Mesenchymal stem cell (in vitro differentiated cells and primary cell): ENCODE measurements at regions not wholly inside any gene's neighbourhood (a gene's known extent, or its start where the extent isn't known, plus 50 kb on each side); places are given as distances from the start of the nearest gene placed in this dataset.

Experiments
- DNase-seq: peaks from one replicate; pipeline ENCODE4 v3.0.0-alpha.2; 2013
- H2AFZ ChIP-seq: one replicate; pipeline ENCODE4 v1.6.1; 2013; ENCODE audit warnings: low read depth, mild to moderate bottlenecking, control low read depth, inconsistent platforms, low read length, moderate library complexity
- H2AK5ac ChIP-seq: 2 replicates; pipeline ENCODE4 v1.6.1; 2013; ENCODE audit warnings: low read length, moderate library complexity, mild to moderate bottlenecking, inconsistent platforms; ENCODE audit not compliant: severe bottlenecking
- H2BK120ac ChIP-seq: one replicate; pipeline ENCODE4 v1.6.1; 2013; ENCODE audit warnings: low read depth, mild to moderate bottlenecking, inconsistent platforms, low read length, moderate library complexity
- H2BK12ac ChIP-seq, 2 experiments: one replicate each; pipeline ENCODE4 v1.6.1; 2013; ENCODE audit warnings: inconsistent platforms in 2 of 2, low read length in 2 of 2, mild to moderate bottlenecking in 2 of 2, moderate library complexity in 2 of 2, control low read depth in 1 of 2
- H2BK15ac ChIP-seq: one replicate; pipeline ENCODE4 v1.6.1; 2013; ENCODE audit warnings: mild to moderate bottlenecking, low read depth, inconsistent platforms; ENCODE audit not compliant: poor library complexity, severe bottlenecking
- H2BK5ac ChIP-seq: 2 replicates; pipeline ENCODE4 v1.6.1; 2013; ENCODE audit warnings: low read depth, mild to moderate bottlenecking, low read length, control low read depth, inconsistent platforms; ENCODE audit not compliant: poor library complexity, severe bottlenecking
- H3K14ac ChIP-seq, 2 experiments: one replicate each; pipeline ENCODE4 v1.6.1; 2013; ENCODE audit warnings: inconsistent platforms in 2 of 2, low read length in 2 of 2, control low read depth in 1 of 2, mild to moderate bottlenecking in 1 of 2, moderate library complexity in 1 of 2
- H3K18ac ChIP-seq, 2 experiments: one replicate each; pipeline ENCODE4 v1.6.1; 2013; ENCODE audit warnings: inconsistent platforms in 2 of 2, low read length in 2 of 2, control low read depth in 1 of 2, low read depth in 1 of 2, mild to moderate bottlenecking in 1 of 2
- H3K23ac ChIP-seq, 2 experiments: one replicate each; pipeline ENCODE4 v1.6.1; 2013; ENCODE audit warnings: inconsistent platforms in 2 of 2, low read length in 2 of 2, mild to moderate bottlenecking in 2 of 2, moderate library complexity in 2 of 2, control low read depth in 1 of 2
- H3K27ac ChIP-seq: 2 replicates; pipeline ENCODE4 v1.5.1; 2013; ENCODE audit warnings: mild to moderate bottlenecking, moderate library complexity, low read length, control low read depth, inconsistent platforms; ENCODE audit not compliant: poor library complexity, severe bottlenecking
- H3K27me3 ChIP-seq, 2 experiments: 2 replicates each; pipeline versions ENCODE4 v1.6.1 to v1.7.0; 2013; ENCODE audit warnings: low read length in 2 of 2, mild to moderate bottlenecking in 2 of 2, moderate library complexity in 2 of 2, control low read depth in 1 of 2, inconsistent platforms in 1 of 2; ENCODE audit not compliant: control insufficient read depth in 1 of 2, insufficient read depth in 1 of 2
- H3K36me3 ChIP-seq, 2 experiments: 2 replicates each; pipeline versions ENCODE4 v1.6.1 to v1.7.0; 2013; ENCODE audit warnings: low read length in 2 of 2, control low read depth in 1 of 2, inconsistent platforms in 1 of 2, low read depth in 1 of 2, mild to moderate bottlenecking in 1 of 2; ENCODE audit not compliant: insufficient read depth in 2 of 2, control insufficient read depth in 1 of 2
- H3K4ac ChIP-seq, 2 experiments: one replicate each; pipeline ENCODE4 v1.6.1; 2013; ENCODE audit warnings: inconsistent platforms in 2 of 2, low read length in 2 of 2, mild to moderate bottlenecking in 2 of 2, moderate library complexity in 2 of 2, control low read depth in 1 of 2, low read depth in 1 of 2
- H3K4me1 ChIP-seq: 2 replicates; pipeline ENCODE4 v1.6.1; 2013; ENCODE audit warnings: low read depth, low read length, control low read depth; ENCODE audit not compliant: control insufficient read depth, insufficient read depth
- H3K4me2 ChIP-seq: 2 replicates; pipeline ENCODE4 v1.6.1; 2013; ENCODE audit warnings: low read length, mild to moderate bottlenecking, inconsistent platforms; ENCODE audit not compliant: poor library complexity, severe bottlenecking
- H3K4me3 ChIP-seq, 2 experiments: 2 replicates each; pipeline versions ENCODE4 v1.5.1 to v1.7.0; 2013; ENCODE audit warnings: low read length in 2 of 2, mild to moderate bottlenecking in 2 of 2, control low read depth in 1 of 2, low read depth in 1 of 2; ENCODE audit not compliant: insufficient read depth in 1 of 2
- H3K79me1 ChIP-seq: replicated peaks from 2 replicates; pipeline ENCODE4 v1.6.1; 2013; ENCODE audit warnings: mild to moderate bottlenecking, control low read depth, low read length, inconsistent platforms; ENCODE audit not compliant: poor library complexity, severe bottlenecking
- H3K9ac ChIP-seq: 2 replicates; pipeline ENCODE4 v1.7.0; 2013; ENCODE audit warnings: mild to moderate bottlenecking, low read length, moderate library complexity
- H3K9me3 ChIP-seq: 2 replicates; pipeline ENCODE4 v1.7.0; 2013; ENCODE audit warnings: mild to moderate bottlenecking, low read length; ENCODE audit not compliant: control insufficient read depth
- H4K8ac ChIP-seq: one replicate; pipeline ENCODE4 v1.6.1; 2013; ENCODE audit warnings: inconsistent platforms, mild to moderate bottlenecking, low read length, moderate library complexity
- H4K91ac ChIP-seq: one replicate; pipeline ENCODE4 v1.6.1; 2013; ENCODE audit warnings: mild to moderate bottlenecking, low read length, inconsistent platforms
- WGBS: methylation state at CpG from one replicate; pipeline ENCODE4 v1.1.7; 2013; ENCODE audit warnings: mixed read lengths; 5-methylcytosine and 5-hydroxymethylcytosine counted together

DNA sequence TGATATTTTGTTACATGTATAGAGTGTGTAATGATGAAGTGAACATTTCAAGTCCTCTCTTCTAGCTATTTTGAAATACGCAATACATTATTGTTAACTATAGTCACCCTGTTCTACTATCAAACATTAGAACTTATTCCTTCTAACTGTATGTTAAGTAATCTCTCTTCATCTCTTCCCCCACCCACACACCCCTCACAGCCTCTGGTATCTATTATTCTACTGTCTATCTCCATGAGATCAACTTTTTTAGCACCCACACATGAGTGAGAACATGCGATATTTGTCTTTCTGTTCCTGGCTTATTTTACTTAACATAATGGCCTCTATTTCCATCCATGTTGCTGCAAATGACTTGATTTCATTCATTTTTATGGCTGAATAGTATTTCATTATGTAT, 57.7 kb upstream of the EGR2 start:
- Histone ChIP-seq H2AK5ac (no peak overlapping the region), H3K4me3 (no peak overlapping the region), H2AFZ (no peak overlapping the region), H3K4ac (no peak overlapping the region), H3K36me3 (no peaks in the 10 kb centered on the region), H2BK5ac (no peak overlapping the region), H3K18ac (no peak overlapping the region), H3K27ac (no peak overlapping the region), H4K8ac (no peak overlapping the region), H3K23ac (no peak overlapping the region), H3K79me1 (no peaks in the 10 kb centered on the region), H3K14ac (no peak overlapping the region), H3K9me3 (no peaks in the 10 kb centered on the region), H3K4me2 (no peak overlapping the region), H3K4me1 (no peaks in the 10 kb centered on the region), H2BK120ac (no peak overlapping the region), H3K9ac (no peak overlapping the region), H2BK15ac (no peak overlapping the region), H3K27me3 (peaks cover 8 to 11% of the 10 kb centered on the region in 2 experiments), H2BK12ac (no peak overlapping the region), H4K91ac (no peak overlapping the region)
- WGBS, result 98% methylated on average over 2 of the region's 2 CpGs
- no peak for DNase-seq

DNA sequence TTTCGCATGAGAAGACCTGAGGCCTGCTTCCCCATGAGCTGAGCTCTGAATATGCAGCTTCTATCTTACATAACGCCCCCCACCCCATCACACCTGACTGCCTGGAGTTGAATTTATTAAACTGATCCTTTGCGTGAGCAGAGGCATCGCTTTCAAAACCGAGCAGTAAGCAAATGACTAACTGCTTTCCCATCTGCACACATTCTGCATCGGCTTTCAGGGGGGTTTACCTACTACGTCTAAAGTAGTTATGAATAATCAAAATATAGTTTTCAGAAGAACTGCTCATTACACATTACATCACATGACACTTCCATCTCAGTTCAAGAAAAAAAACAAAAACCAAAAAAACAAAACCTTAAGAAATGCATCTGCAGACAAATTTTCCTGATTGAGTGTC, 54.7 kb upstream of the EGR2 start:
- no peaks in the 10 kb centered on the region for H3K4me1 ChIP-seq
- no peaks in the 10 kb centered on the region for H3K36me3 ChIP-seq
- H2BK15ac ChIP-seq, result no peak overlapping the region
- H4K91ac ChIP-seq, result no peak overlapping the region
- H3K27ac ChIP-seq, result no peak overlapping the region
- no peak overlapping the region for H3K18ac ChIP-seq
- no peaks in the 10 kb centered on the region for H3K9me3 ChIP-seq
- no peak overlapping the region for H2BK12ac ChIP-seq
- H3K9ac ChIP-seq, result no peak overlapping the region
- WGBS, result 78% methylated on average over 5 of the region's 7 CpGs
- no peak overlapping the region for H3K4me3 ChIP-seq
- H3K79me1 ChIP-seq, result no peaks in the 10 kb centered on the region
- no peak overlapping the region for H2BK5ac ChIP-seq
- DNase-seq, result no peak
- H3K23ac ChIP-seq, result no peak overlapping the region
- no peak overlapping the region for H3K4ac ChIP-seq
- H3K14ac ChIP-seq, result no peak overlapping the region
- peaks cover 0 to 2% of the 10 kb centered on the region in 2 experiments for H3K27me3 ChIP-seq
- no peak overlapping the region for H2AFZ ChIP-seq
- H3K4me2 ChIP-seq, result no peak overlapping the region
- H2AK5ac ChIP-seq, result no peak overlapping the region
- H2BK120ac ChIP-seq, result no peak overlapping the region
- H4K8ac ChIP-seq, result no peak overlapping the region

GRCh38 chr10:62869958-62870357, 53.8 kb upstream of the EGR2 start:
- Histone ChIP-seq H3K4me3 (no peak overlapping the region), H3K23ac (no peak overlapping the region), H3K9ac (no peak overlapping the region), H2BK5ac (no peak overlapping the region), H2BK12ac (no peak overlapping the region), H3K79me1 (no peaks in the 10 kb centered on the region), H2AFZ (no peak overlapping the region), H3K4ac (no peak overlapping the region), H3K9me3 (no peaks in the 10 kb centered on the region), H4K91ac (no peak overlapping the region), H3K27me3 (no peaks in the 10 kb centered on the region), H3K4me2 (no peak overlapping the region), H2BK15ac (no peak overlapping the region), H4K8ac (no peak overlapping the region), H3K14ac (no peak overlapping the region), H3K18ac (no peak overlapping the region), H3K36me3 (no peaks in the 10 kb centered on the region), H3K27ac (no peak overlapping the region), H2BK120ac (no peak overlapping the region), H2AK5ac (no peak overlapping the region), H3K4me1 (no peaks in the 10 kb centered on the region)
- WGBS, result 100% methylated on average over 2 of the region's 3 CpGs
- no peak for DNase-seq

DNA sequence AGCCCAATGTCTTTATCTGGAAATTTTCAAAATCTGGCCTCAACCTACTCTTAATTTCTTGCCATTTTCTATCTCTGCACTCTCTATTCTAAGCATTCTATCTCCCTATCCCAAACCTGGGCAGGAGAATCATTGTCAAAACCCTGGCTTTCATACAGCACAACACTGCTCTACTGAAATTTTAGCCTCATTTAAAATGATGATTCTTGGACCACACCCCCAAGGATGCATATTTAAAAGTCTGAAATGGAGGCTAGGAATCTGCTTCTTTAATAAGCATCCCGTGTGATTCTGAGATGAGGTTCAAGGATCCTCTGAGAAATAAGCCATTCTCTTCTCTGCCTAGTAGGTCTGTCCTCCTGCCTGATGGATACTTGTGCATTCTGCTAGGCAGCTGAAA, 50.8 kb upstream of the EGR2 start:
- Histone ChIP-seq H3K36me3 (no peaks in the 10 kb centered on the region), H4K91ac (no peak overlapping the region), H3K27ac (no peak overlapping the region), H3K4ac (no peak overlapping the region), H4K8ac (no peak overlapping the region), H3K14ac (no peak overlapping the region), H3K27me3 (peaks cover 0 to 8% of the 10 kb centered on the region in 2 experiments), H2AK5ac (no peak overlapping the region), H2AFZ (no peak overlapping the region), H2BK12ac (no peak overlapping the region), H3K4me1 (no peaks in the 10 kb centered on the region), H3K4me3 (no peak overlapping the region), H3K18ac (no peak overlapping the region), H3K9me3 (no peaks in the 10 kb centered on the region), H2BK5ac (no peak overlapping the region), H3K4me2 (no peak overlapping the region), H3K23ac (no peak overlapping the region), H2BK15ac (no peak overlapping the region), H3K9ac (no peak overlapping the region), H2BK120ac (no peak overlapping the region), H3K79me1 (no peaks in the 10 kb centered on the region)
- no peak for DNase-seq
- WGBS, result 63% methylated on average over 1 of the region's 1 CpG
